ENCODE measurements at regions not wholly inside any gene's neighbourhood (a gene's known extent, or its start where the extent isn't known, plus 50 kb on each side); places are given as distances from the start of the nearest gene placed in this dataset.

DNA sequence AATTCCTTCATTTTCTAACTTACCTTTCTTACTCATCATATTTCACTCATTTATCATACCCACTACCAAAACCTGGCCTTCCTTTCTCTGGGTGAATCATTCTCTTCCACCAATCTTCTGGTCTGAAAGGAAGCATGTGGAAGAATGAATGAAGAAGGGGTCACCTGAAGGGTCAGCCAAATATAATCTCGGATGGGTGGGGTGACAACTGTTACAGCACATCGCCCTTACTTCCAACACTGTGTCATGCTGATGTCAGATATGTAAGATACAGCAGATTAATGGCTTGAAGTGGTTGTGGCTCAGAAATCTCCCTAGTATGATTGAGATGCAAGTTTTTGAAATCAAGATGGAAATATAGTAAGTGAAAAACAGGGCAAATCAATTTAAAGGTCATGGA is 401.7 kb upstream of the HTR2A start:
- H3K4me2 ChIP-seq (ENCODE audit: insufficient read depth, low read length): no peak overlapping the region
- H3K36me3 ChIP-seq (ENCODE audit: control insufficient read depth in 2 of 2, extremely low read depth in 1 of 2, insufficient read depth in 2 of 2, low read length in 2 of 2): no peaks in the 10 kb centered on the region
- H3K9ac ChIP-seq (replicated peaks; ENCODE audit: extremely low read depth, insufficient read depth, low read length): no peak overlapping the region
- no peak overlapping the region for H3K27ac ChIP-seq (ENCODE audit: insufficient read depth, low read depth, low read length)
- peaks cover 3% of the 10 kb centered on the region for H3K9me3 ChIP-seq (replicated peaks; ENCODE audit: control insufficient read depth, insufficient read depth, low read length)
- no peaks in the 10 kb centered on the region for H3K27me3 ChIP-seq (ENCODE audit: control insufficient read depth in 2 of 2, insufficient read depth in 2 of 2, low read length in 2 of 2)
- no peak overlapping the region for H2AFZ ChIP-seq (ENCODE audit: low read depth, low read length)
- DNase-seq (ENCODE audit: low read depth, low spot score): no peak
- ChIA-PET CTCF (no interaction called here), POLR2A (no interaction called here)
- no peaks in the 10 kb centered on the region for H3K9me1 ChIP-seq (replicated peaks; ENCODE audit: control insufficient read depth, extremely low read depth, insufficient read depth, low read length)
- BruUV-seq (replicated peaks): no TSS peak
- H3K79me2 ChIP-seq (ENCODE audit: control insufficient read depth, insufficient read depth, low read length): no peaks in the 10 kb centered on the region
- intact Hi-C loops (cut with micrococcal nuclease): no loop called here
- dilution Hi-C loops (cut with MboI; ENCODE audit: extremely low pct_ligation_motif_present, low sequenced_read_pairs): no loop called here
- TF ChIP-seq FOS (IDR thresholded peaks at IDR 0.05; ENCODE audit: borderline replicate concordance, insufficient read depth, low read length) (no peak), MYC (IDR thresholded peaks at IDR 0.05; ENCODE audit: low read depth, low read length) (no peak), JUN (IDR thresholded peaks at IDR 0.05; ENCODE audit: borderline replicate concordance, insufficient read depth, insufficient read length, low read depth) (no peak), EZH2 (IDR thresholded peaks at IDR 0.05; ENCODE audit: borderline replicate concordance, low read depth, low read length, severe bottlenecking) (no peak), POLR2AphosphoS5 (IDR thresholded peaks at IDR 0.05; ENCODE audit: insufficient read depth, low read depth, low read length) (no peak), POLR2A (IDR thresholded peaks at IDR 0.05; ENCODE audit: low read depth, low read length) (no peak), GATA2 (IDR thresholded peaks at IDR 0.05; ENCODE audit: insufficient read depth, insufficient read length, low read depth, low read length) (no peak)
- TF ChIP-seq, protein P1, sequence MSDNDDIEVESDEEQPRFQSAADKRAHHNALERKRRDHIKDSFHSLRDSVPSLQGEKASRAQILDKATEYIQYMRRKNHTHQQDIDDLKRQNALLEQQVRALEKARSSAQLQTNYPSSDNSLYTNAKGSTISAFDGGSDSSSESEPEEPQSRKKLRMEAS (IDR thresholded peaks at IDR 0.05; ENCODE audit: insufficient read depth, insufficient read length): no peak
- TF ChIP-seq, protein P2, sequence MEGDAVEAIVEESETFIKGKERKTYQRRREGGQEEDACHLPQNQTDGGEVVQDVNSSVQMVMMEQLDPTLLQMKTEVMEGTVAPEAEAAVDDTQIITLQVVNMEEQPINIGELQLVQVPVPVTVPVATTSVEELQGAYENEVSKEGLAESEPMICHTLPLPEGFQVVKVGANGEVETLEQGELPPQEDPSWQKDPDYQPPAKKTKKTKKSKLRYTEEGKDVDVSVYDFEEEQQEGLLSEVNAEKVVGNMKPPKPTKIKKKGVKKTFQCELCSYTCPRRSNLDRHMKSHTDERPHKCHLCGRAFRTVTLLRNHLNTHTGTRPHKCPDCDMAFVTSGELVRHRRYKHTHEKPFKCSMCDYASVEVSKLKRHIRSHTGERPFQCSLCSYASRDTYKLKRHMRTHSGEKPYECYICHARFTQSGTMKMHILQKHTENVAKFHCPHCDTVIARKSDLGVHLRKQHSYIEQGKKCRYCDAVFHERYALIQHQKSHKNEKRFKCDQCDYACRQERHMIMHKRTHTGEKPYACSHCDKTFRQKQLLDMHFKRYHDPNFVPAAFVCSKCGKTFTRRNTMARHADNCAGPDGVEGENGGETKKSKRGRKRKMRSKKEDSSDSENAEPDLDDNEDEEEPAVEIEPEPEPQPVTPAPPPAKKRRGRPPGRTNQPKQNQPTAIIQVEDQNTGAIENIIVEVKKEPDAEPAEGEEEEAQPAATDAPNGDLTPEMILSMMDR (IDR thresholded peaks at IDR 0.05; ENCODE audit: extremely low read depth in 1 of 2, insufficient read depth in 1 of 2, low read depth in 1 of 2, low read length in 2 of 2): no peak
- FAIRE-seq: no peak
- H3K4me1 ChIP-seq (ENCODE audit: control insufficient read depth, extremely low read depth, insufficient read depth, low read length): no peaks in the 10 kb centered on the region
- no peaks in the 10 kb centered on the region for H4K20me1 ChIP-seq (replicated peaks; ENCODE audit: control insufficient read depth, extremely low read depth, insufficient read depth, low read length)
- no peak overlapping the region for H3K4me3 ChIP-seq (replicated peaks in 1 of 3; ENCODE audit: insufficient read depth in 1 of 3, low read depth in 1 of 3, low read length in 3 of 3)
